ENCODE measurements at regions not wholly inside any gene's neighbourhood (a gene's known extent, or its start where the extent isn't known, plus 50 kb on each side); places are given as distances from the start of the nearest gene placed in this dataset.

GRCh38 chr15:93899817-93900216 lies 331.5 kb upstream of the MCTP2 start:
- no peak for TF ChIP-seq CTCF (conservative IDR thresholded peaks at IDR 0.05)
- TF ChIP-seq ZFX (IDR thresholded peaks at IDR 0.05) = no peak

Measured in C4-2B (cell line).